Panc1 (cell line): ENCODE measurements at regions not wholly inside any gene's neighbourhood (a gene's known extent, or its start where the extent isn't known, plus 50 kb on each side); places are given as distances from the start of the nearest gene placed in this dataset.

Source experiments
- ATAC-seq: fragments of 200-7000 bp; cut with Tn5 transposase; 2 replicates; pipeline ENCODE4 v1.9.1; 2020; ENCODE audit warnings: mild to moderate bottlenecking, moderate library complexity
- BruUV-seq: library from RNA; stranded (reverse); fragments of 400-500 nt; replicated peaks from 2 replicates; lab custom pipeline; 2021; lab: Mats Ljungman, UMichigan
- CTCF ChIA-PET: fragments of 300-600 bp; sonication (Branson Sonifier 250); formaldehyde crosslinking; loops from one replicate; lab custom pipeline; 2022; ENCODE audit warnings: antibody characterized with exemption; lab: Charles Lee
- POLR2A ChIA-PET: fragments of 300-600 bp; sonication (Branson Sonifier 250); formaldehyde crosslinking; loops from one replicate; lab custom pipeline; 2022; ENCODE audit warnings: antibody characterized with exemption; lab: Charles Lee
- DNase-seq: peaks from one replicate; pipeline ENCODE4 v3.0.0-alpha.2; 2010; ENCODE audit warnings: low read depth, low spot score
- H3K27ac ChIP-seq: 2 replicates; pipeline ENCODE4 v1.5.1; 2011; ENCODE audit warnings: mild to moderate bottlenecking, low read length, inconsistent platforms
- H3K27me3 ChIP-seq: fragments of 200-500 bp; sonication (Bioruptor generic); 2 replicates; pipeline ENCODE4 v1.6.0; 2014; ENCODE audit warnings: low read length, inconsistent platforms; ENCODE audit not compliant: control insufficient read depth, insufficient read depth
- H3K36me3 ChIP-seq: fragments of 200-500 bp; sonication (Bioruptor generic); 2 replicates; pipeline ENCODE4 v1.5.1; 2014; ENCODE audit warnings: inconsistent platforms, mild to moderate bottlenecking, low read length, moderate library complexity; ENCODE audit not compliant: control insufficient read depth, insufficient read depth
- H3K4me1 ChIP-seq: 2 replicates; pipeline ENCODE4 v1.5.1; 2011; ENCODE audit warnings: inconsistent platforms, mild to moderate bottlenecking, low read length, moderate library complexity; ENCODE audit not compliant: control insufficient read depth, insufficient read depth
- H3K4me3 ChIP-seq, 2 experiments: 2 replicates each; pipeline ENCODE4 v1.5.1; 2011 to 2012; ENCODE audit warnings: low read depth in 2 of 2, low read length in 2 of 2, mild to moderate bottlenecking in 2 of 2, inconsistent platforms in 1 of 2, moderate library complexity in 1 of 2
- H3K9me3 ChIP-seq: fragments of 200-500 bp; sonication (Bioruptor generic); 2 replicates; pipeline ENCODE4 v1.5.1; 2014; ENCODE audit warnings: low read depth, mild to moderate bottlenecking, inconsistent platforms, low read length, moderate library complexity; ENCODE audit not compliant: control insufficient read depth, insufficient read depth
- CTCF ChIP-seq: fragments of 450-650 bp; IDR thresholded peaks from 2 replicates; pipeline ENCODE4 v1.5.1; 2017; ENCODE audit warnings: mild to moderate bottlenecking
- POLR2AphosphoS5 ChIP-seq: IDR thresholded peaks from 2 replicates; pipeline ENCODE4 v1.6.1; 2012; ENCODE audit warnings: mild to moderate bottlenecking, low read depth, low read length, moderate library complexity
- REST ChIP-seq, 2 experiments: IDR thresholded peaks; 2 replicates each; pipeline ENCODE4 v1.6.1; 2011 to 2012; ENCODE audit warnings: low read depth in 2 of 2, control low read depth in 1 of 2, low read length in 1 of 2, mild to moderate bottlenecking in 1 of 2, moderate library complexity in 1 of 2; ENCODE audit not compliant: insufficient read depth in 1 of 2
- SIN3A ChIP-seq: IDR thresholded peaks from 2 replicates; pipeline ENCODE4 v1.6.1; 2012; ENCODE audit warnings: low read depth, mild to moderate bottlenecking, low read length, moderate library complexity, borderline replicate concordance; ENCODE audit not compliant: insufficient read depth
- TCF7L2 ChIP-seq: IDR thresholded peaks from 2 replicates; pipeline ENCODE4 v1.6.1; 2011; ENCODE audit warnings: mild to moderate bottlenecking, low read depth, low read length, inconsistent platforms
- in situ Hi-C: cut with HindIII; loops from 2 replicates; pipeline ENCODE4 v1.10.0; 2016; ENCODE audit warnings: low sequenced_read_pairs, low pct_unique_long_range_greater_than_20kb
- intact Hi-C: fragments of 100-400 bp; cut with micrococcal nuclease; formaldehyde crosslinking; loops from one replicate; pipeline ENCODE4 v1.10.0; 2022; ENCODE audit not compliant: unreplicated experiment

GRCh38 chr3:5994651-5995050 lies 807.1 kb downstream of the EDEM1 start:
- Histone ChIP-seq H3K9me3 (no peaks in the 10 kb centered on the region), H3K4me3 (no peak overlapping the region), H3K4me1 (no peaks in the 10 kb centered on the region), H3K27ac (no peak overlapping the region), H3K36me3 (no peaks in the 10 kb centered on the region), H3K27me3 (no peaks in the 10 kb centered on the region)
- in situ Hi-C loops = no loop called here
- POLR2A ChIA-PET = no interaction called here
- BruUV-seq = no TSS peak
- TF ChIP-seq CTCF = no peak
- TF ChIP-seq SIN3A = no peak
- no peak for TF ChIP-seq TCF7L2
- no peak for TF ChIP-seq POLR2AphosphoS5
- TF ChIP-seq REST (IDR thresholded peaks at IDR 0.05; ENCODE audit: insufficient read depth in 1 of 2, low read depth in 2 of 2, low read length in 1 of 2) = no peak
- CTCF ChIA-PET = no interaction called here
- DNase-seq (no peak), ATAC-seq (no peak)
- intact Hi-C loops = no loop called here

- no peaks in the 10 kb centered on the region for H3K9me3 ChIP-seq
- no peak overlapping the region for H3K4me3 ChIP-seq
- no peak for ATAC-seq
- no peaks in the 10 kb centered on the region for H3K27me3 ChIP-seq
- no TSS peak for BruUV-seq
- POLR2A ChIA-PET = no interaction called here
- H3K36me3 ChIP-seq = no peaks in the 10 kb centered on the region
- H3K4me1 ChIP-seq = no peaks in the 10 kb centered on the region
- intact Hi-C loops = no loop called here
- no peak overlapping the region for H3K27ac ChIP-seq
- TF ChIP-seq REST (IDR thresholded peaks at IDR 0.05; ENCODE audit: insufficient read depth in 1 of 2, low read depth in 2 of 2, low read length in 1 of 2) (no peak), POLR2AphosphoS5 (no peak), CTCF (no peak), SIN3A (no peak), TCF7L2 (no peak)
- DNase-seq = no peak
- in situ Hi-C loops = no loop called here
- CTCF ChIA-PET = no interaction called here
Measured at GRCh38 chr3:6018456-6018855, 830.9 kb downstream of the EDEM1 start.
